Transverse colon (tissue), 4 donors: ENCODE measurements at regions not wholly inside any gene's neighbourhood (a gene's known extent, or its start where the extent isn't known, plus 50 kb on each side); places are given as distances from the start of the nearest gene placed in this dataset.

Source experiments
- DNase-seq: peaks from one replicate; pipeline ENCODE4 v3.0.0-alpha.2; 2019
- H3K27ac ChIP-seq, 4 donors: fragments of 200-600 bp; sonication (generic); 2 replicates each; pipeline ENCODE4 v1.5.1; 2016 to 2018; ENCODE audit warnings: inconsistent platforms in 4 of 4
- H3K27me3 ChIP-seq: fragments of 200-600 bp; sonication (generic); 2 replicates; pipeline ENCODE4 v1.5.1; 2017; ENCODE audit warnings: inconsistent platforms
- H3K36me3 ChIP-seq, 4 donors: fragments of 200-600 bp; sonication (generic); 2 replicates each; pipeline ENCODE4 v1.5.1; 2017 to 2019; ENCODE audit warnings: inconsistent platforms in 4 of 4
- H3K4me1 ChIP-seq, 4 donors: fragments of 200-600 bp; sonication (generic); 2 replicates each; pipeline ENCODE4 v1.5.1; 2017 to 2020; ENCODE audit warnings: inconsistent platforms in 4 of 4
- H3K4me3 ChIP-seq, 4 donors: fragments of 200-600 bp; sonication (generic); 1 replicate in 1 of 4; 2 replicates in 3 of 4; pipeline versions ENCODE4 v1.5.1 to v1.6.1; 2017 to 2019; ENCODE audit warnings: inconsistent platforms in 4 of 4
- H3K9me3 ChIP-seq, 2 donors: fragments of 200-600 bp; sonication (generic); 2 replicates each; pipeline ENCODE4 v1.5.1; 2017 to 2019; ENCODE audit warnings: inconsistent platforms in 2 of 2
- CTCF ChIP-seq, 5 experiments: fragments of 200-600 bp in 3 of 5; fragments of 450-650 bp in 2 of 5; sonication (generic) in 3 of 5; IDR thresholded peaks; 1 replicate in 2 of 5; 2 replicates in 3 of 5; pipeline ENCODE4 v1.5.1; 2016 to 2017; ENCODE audit warnings: antibody characterized with exemption in 5 of 5, inconsistent platforms in 3 of 5, mild to moderate bottlenecking in 2 of 5, moderate library complexity in 1 of 5
- EP300 ChIP-seq: sonication (generic); formaldehyde crosslinking; IDR thresholded peaks from one replicate; pipeline ENCODE4 v1.6.1; 2017; ENCODE audit warnings: antibody characterized with exemption, low read depth
- POLR2A ChIP-seq: fragments of 450-650 bp; IDR thresholded peaks from one replicate; pipeline ENCODE4 v1.6.1; 2016; ENCODE audit warnings: antibody characterized with exemption, mild to moderate bottlenecking, moderate library complexity
- POLR2AphosphoS5 ChIP-seq, 3 donors: sonication (generic); formaldehyde crosslinking; IDR thresholded peaks; one replicate each; pipeline ENCODE4 v1.6.1; 2016; ENCODE audit warnings: antibody characterized with exemption in 3 of 3
- WGBS, 2 donors: methylation state at CpG; one replicate each; pipeline ENCODE4 v1.1.5; 2018; ENCODE audit warnings: low coverage in 1 of 2; 5-methylcytosine and 5-hydroxymethylcytosine counted together
- in situ Hi-C, 4 donors: fragments of 200-750 bp; cut with MboI; loops; one replicate each; pipeline versions ENCODE4 v1.15.0 to v1.15.1; 2017; ENCODE audit warnings: low sequenced_read_pairs in 3 of 4, low pct_ligation_motif_present in 1 of 4, low pct_unique_long_range_greater_than_20kb in 1 of 4
- intact Hi-C: fragments of 100-400 bp; cut with DNase I; formaldehyde crosslinking; loops from one replicate; pipeline ENCODE4 v1.15.1; 2023; ENCODE audit warnings: low total_unique reads

- Histone ChIP-seq H3K27me3 (no peaks in the 10 kb centered on the region), H3K9me3 (no peaks in the 10 kb centered on the region), H3K36me3 (no peaks in the 10 kb centered on the region), H3K4me3 (no peak overlapping the region), H3K4me1 (no peaks in the 10 kb centered on the region), H3K27ac (no peak overlapping the region)
- 82 to 100% methylated on average over 1 to 2 of the region's 2 CpGs for WGBS, 2 donors
- in situ Hi-C loops = no loop called here
- DNase-seq = no peak
- intact Hi-C loops = no loop called here
- TF ChIP-seq CTCF (IDR thresholded peaks at IDR 0.05) (no peak), POLR2A (no peak), EP300 (no peak), POLR2AphosphoS5 (IDR thresholded peaks at IDR 0.05) (no peak)
Measured at GRCh38 chr12:75650595-75651341, 139.4 kb upstream of the KRR1 start.

GRCh38 chr12:75650100-75650499 lies 138.7 kb upstream of the KRR1 start:
- in situ Hi-C loops (no loop called here), intact Hi-C loops (no loop called here)

GRCh38 chr12:75648856-75649255 lies 137.4 kb upstream of the KRR1 start:
- intact Hi-C loops = no loop called here
- Histone ChIP-seq H3K27me3 (no peaks in the 10 kb centered on the region), H3K4me1 (no peaks in the 10 kb centered on the region), H3K27ac (no peak overlapping the region), H3K9me3 (no peaks in the 10 kb centered on the region), H3K36me3 (no peaks in the 10 kb centered on the region), H3K4me3 (no peak overlapping the region)
- TF ChIP-seq POLR2AphosphoS5 (IDR thresholded peaks at IDR 0.05) (no peak), POLR2A (no peak), EP300 (no peak), CTCF (IDR thresholded peaks at IDR 0.05) (no peak)
- in situ Hi-C loops = no loop called here
- DNase-seq = no peak
- 70 to 81% methylated on average over 2 to 3 of the region's 3 CpGs for WGBS, 2 donors

More at GRCh38 chr12:75650100-75650499, 138.7 kb upstream of the KRR1 start:
- Histone ChIP-seq H3K4me1 (no peaks in the 10 kb centered on the region), H3K36me3 (no peaks in the 10 kb centered on the region), H3K9me3 (no peaks in the 10 kb centered on the region), H3K4me3 (no peak overlapping the region), H3K27me3 (no peaks in the 10 kb centered on the region), H3K27ac (no peak overlapping the region)
- DNase-seq = no peak
- TF ChIP-seq POLR2A = no peak
- no peak for TF ChIP-seq EP300

GRCh38 chr12:75646329-75647210 lies 135.2 kb upstream of the KRR1 start:
- Histone ChIP-seq H3K36me3 (no peaks in the 10 kb centered on the region), H3K27me3 (no peaks in the 10 kb centered on the region), H3K4me3 (no peak overlapping the region), H3K4me1 (no peaks in the 10 kb centered on the region), H3K27ac (no peak overlapping the region), H3K9me3 (no peaks in the 10 kb centered on the region)
- in situ Hi-C loops (no loop called here), intact Hi-C loops (no loop called here)
- no peak for DNase-seq
- TF ChIP-seq POLR2AphosphoS5 (IDR thresholded peaks at IDR 0.05) (no peak), EP300 (no peak), CTCF (IDR thresholded peaks at IDR 0.05) (no peak), POLR2A (no peak)
- WGBS, 2 donors = 91 to 92% methylated on average over 4 of the region's 4 CpGs
